ENCODE measurements at regions not wholly inside any gene's neighbourhood (a gene's known extent, or its start where the extent isn't known, plus 50 kb on each side); places are given as distances from the start of the nearest gene placed in this dataset. TPM values are rescaled to one million over a fixed set of nuclear protein-coding genes. Genes with fewer than 3 reads are reported as not detected.

DNA sequence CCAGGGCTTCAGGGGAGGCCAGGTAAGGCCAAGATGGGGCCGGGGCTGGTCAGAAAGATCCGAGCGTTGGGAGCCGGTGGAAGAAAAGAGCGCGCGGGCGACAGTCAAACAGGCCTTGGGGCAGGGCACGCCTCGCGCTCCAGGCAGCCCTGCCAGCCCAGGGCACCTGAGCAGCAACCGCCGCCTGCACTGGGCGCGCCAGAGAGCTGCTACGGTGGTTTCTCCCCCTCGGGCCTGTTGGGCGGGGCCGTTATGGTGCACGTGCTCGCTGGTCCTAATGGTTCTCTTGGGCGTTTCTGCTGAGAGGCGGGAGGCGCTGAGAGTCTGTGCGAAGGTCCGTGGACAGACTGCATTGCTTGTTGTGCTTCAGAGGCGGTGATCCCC lies 787.4 kb downstream of the CDY1 start:
- ATAC-seq (no peak), DNase-seq (ENCODE audit: low read depth, low spot score) (no peak), FAIRE-seq (no peak)
- ChIA-PET SMC1A (ENCODE audit: uncharacterized antibody, unreplicated experiment) (no interaction called here), POLR2A (no interaction called here), CTCF (no interaction called here), RAD21 (ENCODE audit: unreplicated experiment) (no interaction called here)
- Histone ChIP-seq H3K9ac (ENCODE audit: control insufficient read depth, insufficient read depth, low read length) (no peak overlapping the region), H3K36me3 (ENCODE audit: control insufficient read depth in 2 of 2, insufficient read depth in 2 of 2, low read length in 1 of 2) (no peaks in the 10 kb centered on the region), H3K9me3 (replicated peaks; ENCODE audit: control insufficient read depth, insufficient read depth, low read length) (no peaks in the 10 kb centered on the region), H3K4me1 (ENCODE audit: control insufficient read depth, insufficient read depth, low read length) (no peaks in the 10 kb centered on the region), H4K20me1 (ENCODE audit: control insufficient read depth, insufficient read depth) (no peaks in the 10 kb centered on the region), H3K27ac (ENCODE audit: control insufficient read depth, insufficient read depth) (no peak overlapping the region), H3K4me3 (no peak overlapping the region), H3K27me3 (replicated peaks in 1 of 2; ENCODE audit: control insufficient read depth in 2 of 2, insufficient read depth in 2 of 2, low read length in 1 of 2) (no peaks in the 10 kb centered on the region), H3K4me2 (ENCODE audit: control insufficient read depth, insufficient read depth) (no peak overlapping the region), H3K79me2 (ENCODE audit: control insufficient read depth, insufficient read depth, low read length) (no peaks in the 10 kb centered on the region), H2AFZ (ENCODE audit: control insufficient read depth, low read depth, low read length) (no peak overlapping the region)
- no CpG with 5 or more reads among the region's 27 CpGs for WGBS (ENCODE audit: insufficient coverage, insufficient replicate concordance, low lambda C conversion rate, missing lambda C conversion rate)
- in situ Hi-C loops (cut with MboI): no loop called here
- intact Hi-C loops (cut with micrococcal nuclease; ENCODE audit: unreplicated experiment): no loop called here
- TF ChIP-seq CHD2 (IDR thresholded peaks at IDR 0.05; ENCODE audit: borderline replicate concordance, low read depth, low read length): no peak
- TF ChIP-seq POLR2A (IDR thresholded peaks at IDR 0.05; ENCODE audit: low read depth, low read length): no peak
- TF ChIP-seq MTA2 (IDR thresholded peaks at IDR 0.05; ENCODE audit: low read depth): no peak
- no peak for TF ChIP-seq SPI1 (IDR thresholded peaks at IDR 0.05; ENCODE audit: borderline replicate concordance, insufficient read depth, low read depth, low read length)
- no peak for TF ChIP-seq PAX5 (IDR thresholded peaks at IDR 0.05; ENCODE audit: borderline replicate concordance, low read depth, low read length)
- no peak for TF ChIP-seq BRCA1 (IDR thresholded peaks at IDR 0.05; ENCODE audit: low read depth, low read length)
- no TSS peak for BruUV-seq (replicated peaks)

Small RNA genes in the stretch of these regions (small RNA-seq; reads per million reads assigned to genes)
- gene AC024067.1 (not detected), gene RF00156 (not detected), gene RNU6-1314P (not detected)

Data from GM12878 (cell line).